AG09309 (cell line): ENCODE measurements at regions not wholly inside any gene's neighbourhood (a gene's known extent, or its start where the extent isn't known, plus 50 kb on each side); places are given as distances from the start of the nearest gene placed in this dataset.
A peak's percentile ranks its signal among the peaks of the same experiment; 100 is the strongest.

Experiments used
- DNase-seq: peaks from one replicate; pipeline ENCODE4 v3.0.0-alpha.2; 2010; ENCODE audit warnings: low read depth
- H3K4me3 ChIP-seq: 2 replicates; pipeline ENCODE4 v1.5.1; 2011; ENCODE audit warnings: mild to moderate bottlenecking, low read depth, low read length, moderate library complexity; ENCODE audit not compliant: control insufficient read depth
- CTCF ChIP-seq: IDR thresholded peaks from 2 replicates; pipeline ENCODE4 v1.5.1; 2011; ENCODE audit warnings: mild to moderate bottlenecking, low read depth, low read length, inconsistent platforms; ENCODE audit not compliant: insufficient read depth, control insufficient read depth; ENCODE audit errors: missing control alignments

- TF ChIP-seq CTCF: no peak
- no peak for DNase-seq
- H3K4me3 ChIP-seq: no peak overlapping the region
Measured at GRCh38 chr1:199307496-199308264, 668.8 kb downstream of the PTPRC start.

- TF ChIP-seq CTCF: no peak
- H3K4me3 ChIP-seq: no peak overlapping the region
- DNase-seq: no peak
Measured at GRCh38 chr1:199308349-199308846, 669.6 kb downstream of the PTPRC start.

GRCh38 chr1:199310708-199311107 is 671.9 kb downstream of the PTPRC start:
- TF ChIP-seq CTCF: no peak
- no peak for DNase-seq
- no peak overlapping the region for H3K4me3 ChIP-seq

GRCh38 chr1:199311478-199312262 is 672.8 kb downstream of the PTPRC start:
- no peak for DNase-seq
- no peak overlapping the region for H3K4me3 ChIP-seq
- TF ChIP-seq CTCF: no peak

- no peak for TF ChIP-seq CTCF
- DNase-seq: no peak
- H3K4me3 ChIP-seq: no peak overlapping the region
Measured at GRCh38 chr1:199312626-199313025, 673.8 kb downstream of the PTPRC start.

GRCh38 chr1:199313444-199313843 is 674.6 kb downstream of the PTPRC start:
- peak; percentile 10 for TF ChIP-seq CTCF
- DNase-seq: no peak
- no peak overlapping the region for H3K4me3 ChIP-seq
